Vagina (tissue), 2 donors: ENCODE measurements at regions not wholly inside any gene's neighbourhood (a gene's known extent, or its start where the extent isn't known, plus 50 kb on each side); places are given as distances from the start of the nearest gene placed in this dataset.

Experiments used
- CTCF ChIP-seq, 3 experiments: fragments of 450-650 bp in 2 of 3; fragments of 200-600 bp in 1 of 3; sonication (generic) in 1 of 3; IDR thresholded peaks; one replicate each; pipeline ENCODE4 v1.5.1; 2017 to 2019; ENCODE audit warnings: antibody characterized with exemption in 3 of 3, mild to moderate bottlenecking in 2 of 3, moderate library complexity in 2 of 3
- POLR2A ChIP-seq, 2 donors: fragments of 450-650 bp; IDR thresholded peaks; one replicate each; pipeline ENCODE4 v1.6.1; 2017; ENCODE audit warnings: antibody characterized with exemption in 2 of 2, mild to moderate bottlenecking in 2 of 2, moderate library complexity in 2 of 2
- POLR2AphosphoS5 ChIP-seq, 2 donors: sonication (generic); formaldehyde crosslinking; IDR thresholded peaks; one replicate each; pipeline ENCODE4 v1.9.0; 2017; ENCODE audit warnings: antibody characterized with exemption in 2 of 2, mild to moderate bottlenecking in 2 of 2, low read depth in 1 of 2; ENCODE audit not compliant: insufficient read depth in 1 of 2

- TF ChIP-seq CTCF (IDR thresholded peaks at IDR 0.05) (no peak), POLR2AphosphoS5 (IDR thresholded peaks at IDR 0.05; ENCODE audit: insufficient read depth in 1 of 2, low read depth in 1 of 2) (no peak), POLR2A (IDR thresholded peaks at IDR 0.05) (no peak)
Measured at GRCh38 chr14:31955936-31956579, 121.0 kb upstream of the ARHGAP5 start.
